ENCODE measurements at regions not wholly inside any gene's neighbourhood (a gene's known extent, or its start where the extent isn't known, plus 50 kb on each side); places are given as distances from the start of the nearest gene placed in this dataset.

- no peak for TF ChIP-seq CTCF (IDR thresholded peaks at IDR 0.05; ENCODE audit: poor library complexity)
- no peak for TF ChIP-seq EZH2phosphoT487 (IDR thresholded peaks at IDR 0.05; ENCODE audit: low read depth, severe bottlenecking, unreplicated experiment)
- TF ChIP-seq EZH2 (IDR thresholded peaks at IDR 0.05; ENCODE audit: borderline replicate concordance): no peak
Measured at GRCh38 chr12:93297032-93297431, 80.7 kb upstream of the NUDT4 start.
